Activated CD8-positive, alpha-beta memory T cell treated with anti-CD3 and anti-CD28 coated beads, Interleukin-2, amount 50 U/mL, for 1 hour (primary cell): ENCODE measurements at regions not wholly inside any gene's neighbourhood (a gene's known extent, or its start where the extent isn't known, plus 50 kb on each side); places are given as distances from the start of the nearest gene placed in this dataset.
"Not testable (repeated sequence)": the region's sequence is repeated elsewhere in the genome, so short reads cannot be mapped to it uniquely, and the experiment has no call there.

ENCODE experiments used
- DNase-seq: peaks from one replicate; pipeline ENCODE4 v3.0.0-alpha.2; 2020; ENCODE audit errors: extremely low read depth

- DNase-seq, result no peak
Measured at GRCh38 chr2:6109831-6110230, 417.6 kb downstream of the SOX11 start.

DNA sequence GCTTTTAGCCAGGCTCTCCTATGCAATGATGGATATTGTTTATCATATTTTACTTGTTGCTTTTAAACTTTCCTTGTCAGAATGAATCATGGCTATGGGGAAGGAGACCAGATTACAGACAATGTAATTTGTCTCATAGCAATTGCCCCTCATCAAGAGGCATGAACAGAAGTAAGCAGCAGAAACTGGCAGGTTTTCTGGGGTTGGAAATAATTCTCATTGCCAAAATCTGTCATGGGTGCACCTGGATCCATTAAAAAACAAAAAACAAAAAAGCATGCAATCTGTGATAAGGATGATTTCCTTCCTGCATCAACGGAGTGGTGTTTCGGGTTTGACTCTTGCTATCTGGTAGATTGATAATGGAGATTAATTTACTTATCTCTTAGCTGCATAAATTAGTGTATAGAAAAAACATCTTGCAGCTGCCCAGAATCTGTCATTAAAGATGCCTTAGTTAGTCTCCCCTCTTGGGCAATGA, 419.6 kb downstream of the SOX11 start:
- DNase-seq, result no peak

DNA sequence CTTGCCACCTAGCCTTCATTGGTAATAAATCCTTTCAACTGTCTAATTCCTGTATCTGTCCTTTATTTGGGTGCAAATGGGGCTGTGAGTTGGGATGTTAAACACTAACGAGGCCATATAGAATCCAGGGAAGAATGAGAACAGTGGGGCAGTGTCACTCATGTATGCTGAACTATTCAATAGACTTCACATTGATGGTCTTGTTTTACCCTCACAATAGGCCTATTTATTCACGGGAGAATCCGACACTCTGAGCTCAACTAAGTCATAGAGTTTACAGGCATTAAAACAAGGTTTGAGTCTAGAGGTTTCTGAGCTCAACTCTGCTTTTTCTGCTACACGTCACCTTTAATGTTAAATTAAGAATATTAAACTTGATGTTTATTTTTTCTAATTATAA, 421.6 kb downstream of the SOX11 start:
- no peak for DNase-seq

DNA sequence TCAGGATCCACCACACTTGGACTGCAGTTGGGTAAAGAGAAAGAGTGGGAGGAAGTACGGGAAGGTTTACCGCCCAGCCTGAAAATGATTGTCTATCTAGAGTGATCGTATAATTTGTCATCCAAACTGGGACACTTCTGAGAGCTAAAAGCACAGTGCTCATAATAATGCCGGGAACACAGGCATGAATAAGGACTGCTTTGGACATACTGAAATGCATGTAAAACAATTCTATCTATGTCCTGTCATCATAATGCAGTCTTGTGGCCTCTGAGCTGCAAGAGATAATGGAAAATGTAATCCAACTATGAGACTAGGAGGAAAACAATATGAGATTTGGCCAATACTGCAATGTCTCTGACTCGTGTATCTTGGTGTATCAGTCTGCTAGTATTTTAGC, 435.5 kb downstream of the SOX11 start:
- DNase-seq, result no peak

DNA sequence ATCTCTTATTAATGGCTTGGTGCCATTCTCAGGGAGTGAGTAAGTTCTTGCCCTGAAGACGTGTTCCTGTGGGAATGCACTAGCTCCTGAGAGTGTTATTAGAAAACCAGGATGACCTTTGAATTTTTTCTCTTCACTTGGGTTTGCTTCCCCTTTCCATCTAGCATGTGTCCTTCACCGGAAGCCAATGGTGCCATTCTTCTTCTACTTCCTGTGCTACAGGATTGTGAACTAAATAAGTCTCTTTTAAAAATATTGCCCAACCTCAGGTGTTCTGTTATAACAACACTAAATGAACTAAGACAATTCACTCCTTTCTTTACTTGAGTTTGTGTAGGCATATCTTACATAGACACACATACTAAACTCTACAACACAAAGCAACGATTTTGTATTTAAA, 447.0 kb downstream of the SOX11 start:
- DNase-seq, result no peak

- DNase-seq, result no peak
Measured at GRCh38 chr2:6139916-6140315, 447.7 kb downstream of the SOX11 start.

- no peak for DNase-seq
Measured at GRCh38 chr2:6140509-6140908, 448.3 kb downstream of the SOX11 start.

DNA sequence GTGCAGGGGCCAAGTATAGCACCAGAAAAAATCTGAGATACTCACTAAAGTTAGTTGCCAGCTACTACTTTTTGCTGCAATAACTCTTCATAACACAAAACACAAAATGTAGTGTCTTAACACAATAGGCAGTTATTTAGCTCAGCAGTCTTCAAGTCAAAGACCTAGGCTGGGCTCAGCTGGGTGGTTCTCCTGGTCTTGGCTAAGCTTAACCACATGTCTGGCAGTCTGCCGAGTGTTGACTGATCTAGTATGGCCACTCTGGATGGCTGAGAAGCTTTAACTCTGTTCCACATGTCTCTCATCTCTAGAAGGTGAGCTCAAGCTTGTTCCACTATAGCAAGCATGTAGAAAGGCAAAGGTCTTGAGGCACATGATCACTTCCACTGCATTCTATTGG, 451.6 kb downstream of the SOX11 start:
- no peak for DNase-seq

DNA sequence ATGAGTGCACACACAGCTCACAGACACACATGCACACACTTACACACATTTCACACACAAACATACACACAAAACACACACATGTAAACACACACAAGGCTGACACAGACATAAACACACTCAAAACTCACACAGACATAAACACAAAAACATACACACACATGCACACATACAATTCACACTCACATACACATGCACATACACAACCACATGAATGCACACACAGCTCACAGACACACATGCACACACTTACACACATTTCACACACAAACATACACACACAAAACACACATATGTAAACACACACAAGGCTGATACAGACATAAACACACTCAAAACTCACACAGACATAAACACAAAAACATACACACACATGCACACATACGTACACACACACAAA, 455.0 kb downstream of the SOX11 start:
- DNase-seq, result not testable (repeated sequence)

GRCh38 chr2:6148882-6149281, 456.7 kb downstream of the SOX11 start:
- no peak for DNase-seq

DNA sequence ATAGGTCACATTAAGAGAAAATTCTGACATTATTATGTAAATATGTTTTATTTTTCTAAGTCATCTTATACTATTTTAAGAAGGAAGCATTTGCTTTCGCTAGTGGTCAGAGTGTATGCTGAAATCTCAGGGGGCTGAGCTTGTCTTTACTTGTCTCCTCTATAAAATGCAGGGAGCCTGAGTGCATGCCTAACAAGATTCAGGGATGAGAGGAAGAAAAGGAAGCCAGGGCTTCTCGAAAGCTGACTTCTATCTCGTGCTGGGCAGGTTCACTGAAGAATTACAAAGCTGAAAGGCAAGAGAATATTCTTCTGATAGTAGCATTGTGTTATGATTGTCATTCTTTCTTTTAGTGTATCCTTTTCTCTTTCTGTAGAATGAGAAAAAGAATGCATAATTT, 467.4 kb downstream of the SOX11 start:
- DNase-seq, result no peak

DNA sequence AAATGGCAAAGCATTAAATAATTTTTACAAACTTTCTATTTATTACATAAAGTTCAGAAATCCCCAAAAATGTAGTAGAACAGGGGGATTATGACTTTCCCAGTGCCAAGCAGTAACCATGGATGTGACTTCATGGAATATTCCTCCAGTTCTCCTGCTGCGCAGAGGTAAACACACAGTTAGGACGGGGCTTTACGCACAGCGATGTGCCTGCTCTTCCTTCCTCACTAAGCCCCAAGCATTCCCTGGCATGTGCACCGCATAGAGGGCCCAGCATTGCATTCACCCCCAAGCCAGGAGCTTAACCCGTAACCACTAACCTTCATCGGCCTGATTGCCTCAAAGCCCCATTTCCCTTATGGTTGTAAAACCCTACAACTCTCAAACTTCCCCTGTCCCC, 471.7 kb downstream of the SOX11 start:
- DNase-seq, result no peak

GRCh38 chr2:6164986-6165747, 473.0 kb downstream of the SOX11 start:
- DNase-seq, result no peak

DNA sequence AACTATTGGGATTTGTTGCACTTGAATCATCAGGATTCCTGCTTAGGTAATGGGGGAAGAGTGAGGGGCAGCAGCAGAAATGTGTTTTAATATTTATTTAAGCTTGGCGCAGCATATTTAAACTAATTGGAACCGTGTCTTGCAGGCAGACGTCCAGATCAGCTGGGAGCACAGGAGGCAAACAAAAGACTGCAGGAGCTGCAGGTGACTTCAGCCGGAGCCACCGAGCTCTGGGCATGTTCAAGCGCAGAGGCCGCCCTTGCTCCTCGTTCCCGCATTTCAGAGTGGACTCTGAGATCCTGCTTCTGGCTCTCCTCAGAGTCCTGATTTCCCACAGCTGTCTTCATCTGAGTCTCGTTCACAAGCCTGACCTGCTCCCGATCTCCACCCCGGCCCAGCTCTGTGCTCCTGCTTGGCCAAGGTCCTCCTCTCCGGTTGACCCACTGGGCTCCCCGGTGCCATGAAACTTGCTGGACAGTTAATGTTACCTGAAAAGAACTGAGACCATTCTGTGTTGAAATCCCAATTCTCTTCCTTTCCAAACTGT, 475.5 kb downstream of the SOX11 start:
- no peak for DNase-seq

DNA sequence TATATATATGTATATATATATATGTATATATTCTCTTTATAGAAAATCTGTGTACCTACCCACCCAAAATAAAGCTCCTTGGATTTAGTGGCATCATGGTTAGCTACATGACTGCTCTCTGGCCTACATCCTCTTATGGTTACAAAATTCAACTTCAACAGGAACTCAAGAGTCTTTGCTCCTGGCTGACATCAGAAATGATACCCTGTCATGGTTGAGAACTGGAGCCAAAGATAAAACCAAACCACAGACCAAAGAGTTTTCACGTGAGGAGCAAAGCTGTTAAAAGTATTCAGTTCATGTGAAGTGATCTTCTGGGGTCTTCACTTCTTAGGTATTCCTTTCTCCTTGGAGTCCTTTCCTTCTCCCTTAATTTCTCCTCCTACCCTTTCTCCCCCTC, 476.3 kb downstream of the SOX11 start:
- DNase-seq, result no peak

- DNase-seq, result no peak
Measured at GRCh38 chr2:6171294-6171693, 479.1 kb downstream of the SOX11 start.

DNA sequence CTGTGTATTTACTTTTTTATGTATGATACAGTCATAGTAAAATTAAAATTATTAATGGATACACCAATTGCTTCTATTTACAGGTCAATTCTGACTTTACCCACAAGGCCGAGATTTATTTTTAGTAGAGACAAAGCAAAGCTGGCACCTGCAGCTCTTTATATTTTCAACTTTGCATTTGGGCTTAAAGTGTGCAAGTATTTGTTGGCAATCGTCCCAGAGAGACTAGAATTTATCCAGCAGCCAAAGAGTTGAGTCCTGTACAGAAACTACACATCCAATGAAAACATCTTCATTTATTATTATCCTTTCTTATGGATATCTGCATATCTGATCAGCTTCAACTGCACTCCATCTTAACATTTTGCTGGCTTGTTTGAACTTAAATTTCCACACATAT, 485.6 kb downstream of the SOX11 start:
- DNase-seq, result no peak

DNA sequence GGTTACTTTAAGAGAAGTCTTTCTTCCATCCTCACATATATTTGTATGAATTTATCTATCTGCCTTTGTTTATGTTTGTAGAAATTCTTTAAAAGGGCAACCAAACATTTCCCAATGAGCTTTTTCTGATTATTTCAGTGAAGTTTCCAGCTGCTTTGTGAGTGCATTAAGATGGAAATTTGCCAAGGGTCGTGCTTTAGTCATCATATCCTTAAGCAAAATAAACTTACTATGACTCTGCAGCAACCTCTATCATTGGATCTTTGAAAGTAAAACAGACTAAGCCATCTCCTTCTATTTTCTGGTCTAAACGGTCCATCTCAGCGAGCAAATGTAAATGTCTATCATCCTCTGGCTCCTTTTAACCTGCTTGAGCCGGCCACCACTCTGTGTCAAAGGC, 489.3 kb downstream of the SOX11 start:
- no peak for DNase-seq

DNA sequence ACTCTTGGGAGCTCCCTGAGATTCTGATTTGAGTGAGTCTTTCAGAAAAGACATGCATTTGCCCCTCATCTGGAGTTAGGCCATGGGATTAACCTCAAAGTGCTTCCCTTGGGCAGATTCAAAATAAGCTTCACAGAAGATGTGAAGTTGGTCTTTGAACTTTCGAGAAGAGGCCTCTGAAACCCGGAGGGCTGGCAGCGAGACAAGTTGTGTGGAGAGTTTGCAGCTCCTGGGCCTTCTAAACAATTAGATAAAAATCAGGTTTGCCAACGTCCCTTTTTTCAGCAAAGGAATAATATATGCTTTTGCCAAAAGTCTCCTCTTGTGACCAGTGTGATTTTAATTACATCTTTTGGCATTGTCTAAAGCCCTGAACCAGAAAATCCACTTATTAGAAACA, 489.7 kb downstream of the SOX11 start:
- DNase-seq, result no peak

DNA sequence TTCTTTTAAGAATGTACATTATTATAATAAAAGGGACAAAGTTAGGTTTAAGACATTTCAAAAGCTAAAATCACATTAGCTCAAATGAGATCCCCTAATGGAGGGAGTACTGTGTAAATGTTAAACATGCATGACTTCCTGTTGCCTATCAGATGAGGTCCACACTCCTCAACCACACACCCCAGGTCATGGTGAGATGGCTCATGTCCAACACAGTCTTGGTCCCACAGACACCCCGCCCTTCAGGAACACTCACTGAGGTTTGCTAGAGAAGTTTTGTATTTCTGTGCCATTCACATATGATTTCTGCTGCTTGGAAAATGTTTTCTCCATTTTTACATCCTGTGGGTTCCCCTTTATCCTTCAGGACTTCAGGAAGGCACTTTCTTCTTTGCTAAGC, 491.0 kb downstream of the SOX11 start:
- DNase-seq, result no peak

GRCh38 chr2:6184532-6185292, 492.5 kb downstream of the SOX11 start:
- no peak for DNase-seq

GRCh38 chr2:6186332-6187151, 494.4 kb downstream of the SOX11 start:
- DNase-seq, result no peak
